ENCODE measurements at regions not wholly inside any gene's neighbourhood (a gene's known extent, or its start where the extent isn't known, plus 50 kb on each side); places are given as distances from the start of the nearest gene placed in this dataset.

DNA sequence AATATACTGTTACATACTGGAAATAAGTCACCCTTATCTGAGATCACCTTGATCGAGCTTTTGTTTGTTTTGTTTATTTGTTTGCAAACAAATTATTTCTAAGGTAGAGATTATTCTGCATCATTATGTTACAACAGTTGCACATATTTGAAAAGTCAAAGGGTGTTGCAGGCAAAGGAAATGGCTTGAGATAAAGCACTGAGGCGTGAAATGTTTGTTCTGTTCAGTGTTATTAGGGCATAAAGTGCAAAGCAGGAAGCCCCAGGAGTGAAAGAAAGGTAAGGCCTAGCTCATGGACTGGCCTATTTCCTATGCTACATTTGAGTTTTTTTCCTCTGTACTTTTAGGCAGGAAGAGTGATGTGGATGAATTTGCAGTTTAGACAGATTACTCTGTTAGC lies 1815.6 kb upstream of the LRRTM1 start:
- in situ Hi-C loops (cut with MboI), result no loop called here
- TF ChIP-seq RBM39 (optimal IDR thresholded peaks at IDR 0.05; ENCODE audit: low read depth, low read length) (no peak), SMARCE1 (IDR thresholded peaks at IDR 0.05) (no peak), LCOR (CRISPR knock-in tag; IDR thresholded peaks at IDR 0.05) (no peak), NRF1 (conservative IDR thresholded peaks at IDR 0.05 in 1 of 2, IDR thresholded peaks at IDR 0.05 in 1 of 2) (no peak), ZC3H11A (IDR thresholded peaks at IDR 0.05; ENCODE audit: low read depth, low read length) (no peak), SIRT6 (IDR thresholded peaks at IDR 0.05; ENCODE audit: low read depth, low read length) (no peak), ZKSCAN1 (IDR thresholded peaks at IDR 0.05; ENCODE audit: low read depth, low read length) (no peak), NR2C1 (IDR thresholded peaks at IDR 0.05) (no peak), NR2C1 (tag; IDR thresholded peaks at IDR 0.05) (no peak)

GRCh38 chr2:82109418-82109817 lies 1804.9 kb upstream of the LRRTM1 start:
- H3K9me1 ChIP-seq (ENCODE audit: control insufficient read depth, insufficient read depth, low read length), result no peaks in the 10 kb centered on the region
- H3K9me3 ChIP-seq (replicated peaks; ENCODE audit: control insufficient read depth, insufficient read depth, low read depth, low read length), result no peaks in the 10 kb centered on the region
- intact Hi-C loops (cut with micrococcal nuclease) (no loop called here), in situ Hi-C loops (cut with MboI) (no loop called here)
- H3K4me3 ChIP-seq, result no peak overlapping the region
- no peak overlapping the region for H3K9ac ChIP-seq (ENCODE audit: insufficient read depth in 1 of 2, low read depth in 2 of 2, low read length in 2 of 2)
- no peak overlapping the region for H3K27ac ChIP-seq (ENCODE audit: extremely low read depth, low read depth, low read length)
- FAIRE-seq, result no peak
- H3K79me2 ChIP-seq (ENCODE audit: control insufficient read depth, insufficient read depth, low read length), result no peaks in the 10 kb centered on the region
- WGBS (ENCODE audit: insufficient coverage, low coverage, missing lambda C conversion rate), result 0% methylated on average over 3 of the region's 3 CpGs
- ChIA-PET CTCF (ENCODE audit: low intra/inter-chr PET ratio) (no interaction called here), POLR2A (no interaction called here)
- no peak overlapping the region for H3K4me2 ChIP-seq (ENCODE audit: insufficient read depth, low read length)
- DNase-seq (ENCODE audit: extremely low read depth in 1 of 4, low spot score in 3 of 4), result no peak
- H4K20me1 ChIP-seq (replicated peaks; ENCODE audit: control insufficient read depth, insufficient read depth, low read length), result no peaks in the 10 kb centered on the region
- no peaks in the 10 kb centered on the region for H3K4me1 ChIP-seq (replicated peaks in 1 of 2; ENCODE audit: control insufficient read depth in 2 of 2, insufficient read depth in 2 of 2, low read length in 2 of 2)
- H3K27me3 ChIP-seq (ENCODE audit: control insufficient read depth in 2 of 2, insufficient read depth in 2 of 2, low read length in 2 of 2), result no peaks in the 10 kb centered on the region
- H2AFZ ChIP-seq (ENCODE audit: low read depth, low read length), result no peak overlapping the region
- BruUV-seq (replicated peaks), result no TSS peak
- TF ChIP-seq, protein P1, sequence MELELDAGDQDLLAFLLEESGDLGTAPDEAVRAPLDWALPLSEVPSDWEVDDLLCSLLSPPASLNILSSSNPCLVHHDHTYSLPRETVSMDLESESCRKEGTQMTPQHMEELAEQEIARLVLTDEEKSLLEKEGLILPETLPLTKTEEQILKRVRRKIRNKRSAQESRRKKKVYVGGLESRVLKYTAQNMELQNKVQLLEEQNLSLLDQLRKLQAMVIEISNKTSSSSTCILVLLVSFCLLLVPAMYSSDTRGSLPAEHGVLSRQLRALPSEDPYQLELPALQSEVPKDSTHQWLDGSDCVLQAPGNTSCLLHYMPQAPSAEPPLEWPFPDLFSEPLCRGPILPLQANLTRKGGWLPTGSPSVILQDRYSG (tag; conservative IDR thresholded peaks at IDR 0.05; ENCODE audit: low read depth), result no peak
- TF ChIP-seq ZNF408 (CRISPR knock-in tag; IDR thresholded peaks at IDR 0.05; ENCODE audit: low read depth) (no peak), ZNF668 (CRISPR knock-in tag; IDR thresholded peaks at IDR 0.05) (no peak), ZNF77 (CRISPR knock-in tag; IDR thresholded peaks at IDR 0.05) (no peak), HDAC1 (IDR thresholded peaks at IDR 0.05) (no peak), TCFL5 (CRISPR knock-in tag; conservative IDR thresholded peaks at IDR 0.05) (no peak), ZNF512 (tag; IDR thresholded peaks at IDR 0.05) (no peak), KLF16 (IDR thresholded peaks at IDR 0.05) (no peak)
- ATAC-seq, result no peak
- H3K36me3 ChIP-seq (ENCODE audit: control insufficient read depth, insufficient read depth, low read length), result no peaks in the 10 kb centered on the region

More for the DNA sequence above, 1815.6 kb upstream of the LRRTM1 start:
- CTCF ChIA-PET (ENCODE audit: low intra/inter-chr PET ratio), result no interaction called here
- no peaks in the 10 kb centered on the region for H3K27me3 ChIP-seq (ENCODE audit: control insufficient read depth in 2 of 2, insufficient read depth in 2 of 2, low read length in 2 of 2)
- no peak overlapping the region for H3K9ac ChIP-seq (ENCODE audit: insufficient read depth in 1 of 2, low read depth in 2 of 2, low read length in 2 of 2)
- no TSS peak for BruUV-seq (replicated peaks)
- no peak overlapping the region for H2AFZ ChIP-seq (ENCODE audit: low read depth, low read length)
- no peaks in the 10 kb centered on the region for H3K4me1 ChIP-seq (replicated peaks in 1 of 2; ENCODE audit: control insufficient read depth in 2 of 2, insufficient read depth in 2 of 2, low read length in 2 of 2)
- intact Hi-C loops (cut with micrococcal nuclease), result no loop called here
- no peaks in the 10 kb centered on the region for H3K79me2 ChIP-seq (ENCODE audit: control insufficient read depth, insufficient read depth, low read length)
- no peak overlapping the region for H3K4me3 ChIP-seq
- 0% methylated on average over 2 of the region's 2 CpGs for WGBS (ENCODE audit: insufficient coverage, low coverage, missing lambda C conversion rate)
- H3K27ac ChIP-seq (ENCODE audit: extremely low read depth, low read depth, low read length), result no peak overlapping the region
- DNase-seq (ENCODE audit: extremely low read depth in 1 of 4, low spot score in 3 of 4) (peak in 1 of 4 experiments; percentile 1), ATAC-seq (no peak), FAIRE-seq (no peak)
- H3K9me3 ChIP-seq (replicated peaks; ENCODE audit: control insufficient read depth, insufficient read depth, low read depth, low read length), result no peaks in the 10 kb centered on the region; the same call in 1 of the 2 replicates
- H3K9me1 ChIP-seq (ENCODE audit: control insufficient read depth, insufficient read depth, low read length), result no peaks in the 10 kb centered on the region
- no peaks in the 10 kb centered on the region for H3K36me3 ChIP-seq (ENCODE audit: control insufficient read depth, insufficient read depth, low read length)
- no peaks in the 10 kb centered on the region for H4K20me1 ChIP-seq (replicated peaks; ENCODE audit: control insufficient read depth, insufficient read depth, low read length)
- POLR2A ChIA-PET, result no interaction called here
- no peak overlapping the region for H3K4me2 ChIP-seq (ENCODE audit: insufficient read depth, low read length)
